GM23338 (cell line): ENCODE measurements at regions not wholly inside any gene's neighbourhood (a gene's known extent, or its start where the extent isn't known, plus 50 kb on each side); places are given as distances from the start of the nearest gene placed in this dataset.

Experiments used
- TF ChIP-seq, protein P1 (sequence below): IDR thresholded peaks from one replicate; pipeline ENCODE4 v1.6.1; 2018; ENCODE audit warnings: antibody characterized with exemption; ENCODE audit not compliant: unreplicated experiment
- TF ChIP-seq, protein P2 (sequence below): IDR thresholded peaks from 2 replicates; pipeline ENCODE4 v1.6.1; 2016; ENCODE audit warnings: antibody characterized with exemption

DNA sequence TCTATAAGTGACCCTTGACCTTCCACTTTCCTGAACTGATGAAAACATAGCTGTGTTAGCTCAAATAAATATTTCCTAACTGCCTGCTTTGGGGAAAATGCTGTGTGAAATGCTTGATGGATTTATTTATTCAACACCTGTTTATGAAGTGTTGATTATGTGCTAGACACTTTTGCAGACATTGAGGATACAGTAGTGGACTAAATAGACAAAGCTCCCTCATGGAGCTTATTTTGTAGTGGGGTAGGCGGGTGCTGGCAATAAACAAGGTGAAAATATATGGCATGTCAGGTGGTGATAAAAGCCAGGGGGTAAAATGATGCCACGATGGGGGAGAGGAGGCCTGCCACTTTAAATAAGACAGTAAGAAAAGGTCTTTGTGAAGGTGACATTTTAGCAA lies 50.2 kb upstream of the TLR3 start (continued):
- TF ChIP-seq, protein P1, sequence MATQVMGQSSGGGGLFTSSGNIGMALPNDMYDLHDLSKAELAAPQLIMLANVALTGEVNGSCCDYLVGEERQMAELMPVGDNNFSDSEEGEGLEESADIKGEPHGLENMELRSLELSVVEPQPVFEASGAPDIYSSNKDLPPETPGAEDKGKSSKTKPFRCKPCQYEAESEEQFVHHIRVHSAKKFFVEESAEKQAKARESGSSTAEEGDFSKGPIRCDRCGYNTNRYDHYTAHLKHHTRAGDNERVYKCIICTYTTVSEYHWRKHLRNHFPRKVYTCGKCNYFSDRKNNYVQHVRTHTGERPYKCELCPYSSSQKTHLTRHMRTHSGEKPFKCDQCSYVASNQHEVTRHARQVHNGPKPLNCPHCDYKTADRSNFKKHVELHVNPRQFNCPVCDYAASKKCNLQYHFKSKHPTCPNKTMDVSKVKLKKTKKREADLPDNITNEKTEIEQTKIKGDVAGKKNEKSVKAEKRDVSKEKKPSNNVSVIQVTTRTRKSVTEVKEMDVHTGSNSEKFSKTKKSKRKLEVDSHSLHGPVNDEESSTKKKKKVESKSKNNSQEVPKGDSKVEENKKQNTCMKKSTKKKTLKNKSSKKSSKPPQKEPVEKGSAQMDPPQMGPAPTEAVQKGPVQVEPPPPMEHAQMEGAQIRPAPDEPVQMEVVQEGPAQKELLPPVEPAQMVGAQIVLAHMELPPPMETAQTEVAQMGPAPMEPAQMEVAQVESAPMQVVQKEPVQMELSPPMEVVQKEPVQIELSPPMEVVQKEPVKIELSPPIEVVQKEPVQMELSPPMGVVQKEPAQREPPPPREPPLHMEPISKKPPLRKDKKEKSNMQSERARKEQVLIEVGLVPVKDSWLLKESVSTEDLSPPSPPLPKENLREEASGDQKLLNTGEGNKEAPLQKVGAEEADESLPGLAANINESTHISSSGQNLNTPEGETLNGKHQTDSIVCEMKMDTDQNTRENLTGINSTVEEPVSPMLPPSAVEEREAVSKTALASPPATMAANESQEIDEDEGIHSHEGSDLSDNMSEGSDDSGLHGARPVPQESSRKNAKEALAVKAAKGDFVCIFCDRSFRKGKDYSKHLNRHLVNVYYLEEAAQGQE, result no peak
- TF ChIP-seq, protein P2, sequence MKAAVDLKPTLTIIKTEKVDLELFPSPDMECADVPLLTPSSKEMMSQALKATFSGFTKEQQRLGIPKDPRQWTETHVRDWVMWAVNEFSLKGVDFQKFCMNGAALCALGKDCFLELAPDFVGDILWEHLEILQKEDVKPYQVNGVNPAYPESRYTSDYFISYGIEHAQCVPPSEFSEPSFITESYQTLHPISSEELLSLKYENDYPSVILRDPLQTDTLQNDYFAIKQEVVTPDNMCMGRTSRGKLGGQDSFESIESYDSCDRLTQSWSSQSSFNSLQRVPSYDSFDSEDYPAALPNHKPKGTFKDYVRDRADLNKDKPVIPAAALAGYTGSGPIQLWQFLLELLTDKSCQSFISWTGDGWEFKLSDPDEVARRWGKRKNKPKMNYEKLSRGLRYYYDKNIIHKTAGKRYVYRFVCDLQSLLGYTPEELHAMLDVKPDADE, result no peak
